Stimulated activated CD4-positive, alpha-beta T cell treated with anti-CD3 and anti-CD28 coated beads, Interleukin-2, amount 100 ng/mL, for 4 hours (primary cell): ENCODE measurements at regions not wholly inside any gene's neighbourhood (a gene's known extent, or its start where the extent isn't known, plus 50 kb on each side); places are given as distances from the start of the nearest gene placed in this dataset.

Source experiments
- DNase-seq: peaks from one replicate; pipeline ENCODE4 v3.0.0-alpha.2; 2020; ENCODE audit warnings: low read depth

- DNase-seq, result no peak
Measured at GRCh38 chr4:177696438-177696966, 254.3 kb upstream of the AGA start.

DNA sequence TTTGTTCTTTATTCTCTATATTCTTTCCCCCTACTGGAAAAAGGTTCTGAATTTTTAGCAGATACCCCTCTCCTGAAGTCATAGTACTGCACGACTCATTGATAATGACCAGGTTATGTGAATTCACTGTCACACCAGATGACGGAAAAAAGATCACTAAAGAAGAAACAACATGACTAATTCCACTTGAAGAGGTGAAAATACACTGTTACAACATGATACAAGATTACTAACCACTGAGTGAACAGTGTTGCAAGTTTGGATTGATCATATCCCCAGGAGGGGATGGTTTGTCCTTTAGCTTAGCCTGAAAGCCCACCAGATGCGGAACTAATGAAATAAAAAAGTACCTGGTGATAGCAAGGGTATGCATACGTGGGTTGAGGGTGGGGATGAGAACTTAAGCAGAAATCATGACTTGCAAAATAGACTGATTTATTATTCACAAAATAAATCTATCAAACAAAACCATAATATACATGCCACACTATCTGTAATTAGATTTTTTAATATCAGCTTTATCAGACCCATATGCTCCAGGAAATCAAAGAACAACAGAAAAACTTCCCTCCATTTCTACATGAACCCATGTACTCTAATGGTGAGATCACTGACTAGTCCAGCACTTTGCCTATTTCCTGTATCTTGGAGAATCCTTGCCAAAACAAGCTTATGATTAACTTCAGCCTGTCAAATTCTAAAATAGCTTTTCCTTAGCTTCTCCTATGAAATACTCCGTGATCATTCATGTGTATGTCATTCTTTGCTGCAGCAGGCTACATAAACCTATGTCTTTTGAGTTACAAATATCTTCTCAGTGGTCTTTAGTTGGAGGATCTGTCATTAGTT, 257.4 kb upstream of the AGA start:
- no peak for DNase-seq

DNA sequence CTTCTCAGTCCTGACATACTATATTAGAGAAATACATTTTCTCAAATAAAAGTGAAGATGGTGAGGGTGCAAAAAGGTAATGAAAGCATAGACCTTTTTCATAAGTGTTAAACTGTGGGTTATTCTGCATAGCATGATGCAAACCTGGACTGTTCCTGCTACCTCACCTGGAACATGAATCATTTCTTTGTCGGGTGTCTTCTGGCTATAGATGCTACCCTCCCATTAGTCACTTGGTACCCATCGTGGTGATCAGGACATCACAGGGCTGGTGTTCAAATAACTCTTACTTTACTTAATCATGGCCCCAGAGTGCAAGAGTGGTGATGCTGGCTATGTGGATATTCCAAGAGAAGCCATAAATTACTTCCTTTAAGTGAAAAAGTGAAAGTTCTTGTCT, 264.7 kb upstream of the AGA start:
- DNase-seq, result no peak

DNA sequence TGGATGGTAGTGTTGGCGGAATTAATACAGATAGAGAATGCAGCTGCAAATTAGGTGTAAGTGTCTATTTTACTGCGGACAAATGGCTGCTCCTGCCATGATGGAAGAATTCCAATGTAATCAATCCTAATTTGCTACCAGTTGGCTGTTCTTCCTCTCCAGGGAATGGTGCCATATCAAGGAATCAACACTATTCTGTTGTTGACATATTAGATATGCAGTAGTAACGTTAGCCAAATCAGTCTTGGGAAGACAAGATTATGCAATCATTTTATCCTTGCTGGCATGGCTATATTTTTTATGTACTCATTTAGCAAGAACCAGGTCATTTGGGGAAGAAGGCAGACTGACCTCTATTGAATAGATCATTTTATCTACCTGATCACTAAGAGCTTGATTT, 271.2 kb upstream of the AGA start:
- DNase-seq, result no peak

- no peak for DNase-seq
Measured at GRCh38 chr4:177717407-177717806, 275.2 kb upstream of the AGA start.

GRCh38 chr4:177718514-177718913, 276.3 kb upstream of the AGA start:
- no peak for DNase-seq

GRCh38 chr4:177726111-177726510, 283.9 kb upstream of the AGA start:
- DNase-seq, result no peak

- DNase-seq, result no peak
Measured at GRCh38 chr4:177728361-177729152, 286.3 kb upstream of the AGA start.

GRCh38 chr4:177729681-177730080, 287.4 kb upstream of the AGA start:
- no peak for DNase-seq

DNA sequence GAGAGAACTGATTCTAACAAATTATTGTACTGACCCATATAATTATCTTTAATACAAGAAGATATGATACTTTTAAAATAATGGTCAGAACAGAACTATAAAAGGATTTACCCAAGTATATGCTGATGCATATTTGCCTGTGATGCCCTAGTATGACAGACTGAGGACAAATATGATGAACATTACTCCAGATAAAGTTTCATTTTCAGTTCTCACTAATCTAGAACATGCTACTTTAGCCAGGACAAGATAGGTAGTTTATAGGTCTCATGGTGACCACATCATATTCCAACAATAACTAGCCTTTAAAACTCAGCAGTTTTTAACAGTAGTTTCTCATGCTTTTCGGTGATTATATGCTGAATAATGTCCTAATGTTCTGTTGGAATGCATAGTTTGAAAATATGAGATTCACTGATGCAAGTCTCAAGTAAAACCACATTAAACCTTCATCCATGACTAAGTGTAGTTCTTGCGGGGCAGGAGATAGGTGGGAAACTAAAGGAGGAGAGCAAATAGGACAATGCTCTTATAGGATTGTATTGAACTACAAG, 295.2 kb upstream of the AGA start:
- no peak for DNase-seq

DNA sequence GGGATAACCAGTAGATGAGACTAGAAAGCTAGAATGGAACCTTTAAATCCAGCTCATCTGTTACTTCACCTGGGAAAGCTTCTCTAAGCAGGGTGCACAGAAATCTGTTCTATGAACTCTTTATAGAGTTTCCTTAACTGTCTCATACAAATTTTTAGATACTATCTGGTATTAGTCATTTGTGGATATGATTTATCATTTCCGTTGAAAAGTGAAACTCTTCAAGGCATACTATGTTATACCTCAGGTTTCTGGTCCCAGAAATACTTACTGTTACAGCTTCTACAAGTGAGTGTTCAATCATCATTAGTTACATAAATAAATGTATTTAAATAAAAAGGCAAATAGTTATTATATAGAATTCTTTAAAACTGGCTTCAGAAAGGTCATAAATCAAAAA, 298.3 kb upstream of the AGA start:
- no peak for DNase-seq

GRCh38 chr4:177759729-177760128, 317.5 kb upstream of the AGA start:
- no peak for DNase-seq

DNA sequence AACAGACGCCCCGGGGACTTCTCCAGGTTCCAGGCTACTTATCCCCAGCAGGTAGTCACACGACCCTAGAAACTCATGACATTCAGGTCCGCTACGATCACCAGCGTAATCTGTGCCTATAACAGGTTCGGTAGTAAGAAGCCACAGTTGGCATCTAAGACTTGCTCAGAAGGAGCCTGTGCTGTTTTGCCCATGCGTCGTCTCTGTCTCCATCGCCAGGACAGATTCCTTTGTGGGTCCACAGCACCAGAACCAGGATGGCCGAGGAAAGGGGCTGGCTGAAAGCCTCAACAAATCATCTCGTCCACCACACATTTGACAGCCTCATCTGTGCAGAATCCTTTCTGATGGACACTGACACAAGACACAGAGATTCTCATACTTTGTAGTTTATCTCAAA, 319.5 kb upstream of the AGA start:
- no peak for DNase-seq

GRCh38 chr4:177769155-177769554, 326.9 kb upstream of the AGA start:
- no peak for DNase-seq

DNA sequence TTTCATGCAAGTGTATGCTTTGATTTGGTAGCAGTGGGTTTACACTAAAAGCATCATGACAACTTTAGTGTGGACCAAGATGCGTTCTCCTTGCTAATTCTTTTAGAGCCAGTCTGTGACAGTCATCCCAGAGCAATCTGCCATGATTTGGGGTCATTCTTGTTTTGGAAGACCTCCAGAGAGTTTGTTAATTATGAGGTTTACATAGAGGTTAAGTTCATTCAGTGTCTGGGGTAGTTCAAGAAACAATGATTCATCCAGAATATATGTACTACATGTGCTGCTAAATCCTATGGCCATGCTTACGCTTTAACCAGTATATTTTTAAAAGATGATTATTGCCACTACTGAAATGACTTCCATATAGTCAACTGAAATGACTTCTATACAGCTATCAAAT, 328.5 kb upstream of the AGA start:
- no peak for DNase-seq

GRCh38 chr4:177771645-177772044, 329.4 kb upstream of the AGA start:
- no peak for DNase-seq

DNA sequence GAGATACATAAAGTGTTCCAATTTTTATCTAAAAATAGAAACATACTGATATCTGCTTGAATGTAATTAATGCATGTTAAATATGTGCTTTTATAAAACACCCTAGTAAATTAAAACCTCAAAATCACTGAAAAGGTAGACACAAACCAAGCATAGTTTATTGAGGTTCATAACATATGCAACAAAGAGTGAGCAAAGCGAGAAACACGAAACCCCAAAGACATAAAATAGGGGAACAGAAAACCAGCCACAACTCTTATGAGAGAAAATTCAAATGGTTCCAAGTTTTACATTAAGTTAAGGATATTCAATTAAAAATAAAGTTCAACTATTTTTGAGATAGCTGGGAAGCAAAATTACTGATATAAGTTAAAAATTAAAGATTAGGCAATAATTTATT, 336.4 kb upstream of the AGA start:
- DNase-seq, result no peak

DNA sequence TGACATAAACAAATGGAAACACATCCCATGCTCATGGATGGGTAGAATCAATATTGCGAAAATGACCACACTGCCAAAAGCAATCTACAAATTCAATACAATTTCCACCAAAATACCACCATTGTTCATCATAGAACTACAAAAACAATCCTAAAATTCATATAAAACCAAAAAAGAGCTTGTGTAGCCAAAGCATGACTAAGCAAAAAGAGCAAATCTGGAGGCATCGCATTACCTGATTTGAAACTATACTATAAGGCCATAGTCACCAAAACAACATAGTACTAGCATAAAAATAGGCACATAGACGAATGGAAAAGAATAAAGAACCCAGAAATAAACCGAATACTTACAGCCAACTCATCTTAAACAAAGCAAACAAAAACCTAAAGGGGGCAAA, 342.8 kb upstream of the AGA start:
- DNase-seq, result no peak

GRCh38 chr4:177789610-177790009, 347.4 kb upstream of the AGA start:
- no peak for DNase-seq

GRCh38 chr4:177791188-177791587, 349.0 kb upstream of the AGA start:
- DNase-seq, result no peak

DNA sequence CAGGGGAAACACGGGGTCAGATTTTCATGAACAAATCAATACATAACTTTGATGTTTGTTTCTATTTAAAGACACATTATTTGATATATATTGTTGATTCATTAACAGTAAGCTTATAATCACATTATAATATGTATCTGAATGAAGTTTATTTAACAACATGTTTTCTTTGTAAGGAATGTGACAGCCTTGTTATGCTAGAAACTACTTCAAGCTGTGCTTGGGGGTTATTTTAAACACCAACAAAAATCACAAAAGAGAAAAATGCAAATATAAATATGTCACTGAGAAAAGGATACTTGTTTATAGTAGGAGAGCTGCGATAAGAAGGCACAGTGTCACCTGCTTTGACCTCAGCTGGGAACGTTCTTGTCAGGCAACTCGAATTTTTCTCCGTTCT, 354.6 kb upstream of the AGA start:
- DNase-seq, result no peak

GRCh38 chr4:177798161-177798560, 355.9 kb upstream of the AGA start:
- DNase-seq, result no peak

GRCh38 chr4:177802162-177802561, 359.9 kb upstream of the AGA start:
- no peak for DNase-seq
